NT2/D1 (cell line): ENCODE measurements at regions not wholly inside any gene's neighbourhood (a gene's known extent, or its start where the extent isn't known, plus 50 kb on each side); places are given as distances from the start of the nearest gene placed in this dataset.

Experiments
- DNase-seq: peaks from one replicate; pipeline ENCODE4 v3.0.0-alpha.2; 2011; ENCODE audit warnings: low read depth, low spot score
- H3K27me3 ChIP-seq: 2 replicates; pipeline ENCODE4 v1.6.0; 2011; ENCODE audit warnings: mild to moderate bottlenecking; ENCODE audit not compliant: insufficient read length, insufficient read depth
- H3K36me3 ChIP-seq: 2 replicates; pipeline ENCODE4 v1.6.1; 2011; ENCODE audit warnings: mild to moderate bottlenecking, low read length, mixed read lengths; ENCODE audit not compliant: insufficient read depth, insufficient read length
- H3K4me1 ChIP-seq: 2 replicates; pipeline ENCODE4 v1.5.1; 2011; ENCODE audit not compliant: insufficient read depth, insufficient read length
- H3K4me3 ChIP-seq: 2 replicates; pipeline ENCODE4 v1.5.1; 2011; ENCODE audit warnings: low read depth; ENCODE audit not compliant: insufficient read length
- H3K9ac ChIP-seq: 2 replicates; pipeline ENCODE4 v1.6.0; 2011; ENCODE audit warnings: low read depth; ENCODE audit not compliant: insufficient read length
- H3K9me3 ChIP-seq: 2 replicates; pipeline ENCODE4 v1.5.1; 2011; ENCODE audit warnings: mild to moderate bottlenecking, low read length; ENCODE audit not compliant: insufficient read depth
- SUZ12 ChIP-seq: IDR thresholded peaks from 2 replicates; pipeline ENCODE4 v1.6.1; 2011; ENCODE audit not compliant: insufficient read length, insufficient read depth; ENCODE audit errors: extremely low read depth
- YY1 ChIP-seq: IDR thresholded peaks from 2 replicates; pipeline ENCODE4 v1.6.1; 2011; ENCODE audit not compliant: insufficient read length, insufficient read depth
- ZNF274 ChIP-seq: IDR thresholded peaks from 2 replicates; pipeline ENCODE4 v1.6.1; 2011; ENCODE audit warnings: mild to moderate bottlenecking, low read depth, low read length

DNA sequence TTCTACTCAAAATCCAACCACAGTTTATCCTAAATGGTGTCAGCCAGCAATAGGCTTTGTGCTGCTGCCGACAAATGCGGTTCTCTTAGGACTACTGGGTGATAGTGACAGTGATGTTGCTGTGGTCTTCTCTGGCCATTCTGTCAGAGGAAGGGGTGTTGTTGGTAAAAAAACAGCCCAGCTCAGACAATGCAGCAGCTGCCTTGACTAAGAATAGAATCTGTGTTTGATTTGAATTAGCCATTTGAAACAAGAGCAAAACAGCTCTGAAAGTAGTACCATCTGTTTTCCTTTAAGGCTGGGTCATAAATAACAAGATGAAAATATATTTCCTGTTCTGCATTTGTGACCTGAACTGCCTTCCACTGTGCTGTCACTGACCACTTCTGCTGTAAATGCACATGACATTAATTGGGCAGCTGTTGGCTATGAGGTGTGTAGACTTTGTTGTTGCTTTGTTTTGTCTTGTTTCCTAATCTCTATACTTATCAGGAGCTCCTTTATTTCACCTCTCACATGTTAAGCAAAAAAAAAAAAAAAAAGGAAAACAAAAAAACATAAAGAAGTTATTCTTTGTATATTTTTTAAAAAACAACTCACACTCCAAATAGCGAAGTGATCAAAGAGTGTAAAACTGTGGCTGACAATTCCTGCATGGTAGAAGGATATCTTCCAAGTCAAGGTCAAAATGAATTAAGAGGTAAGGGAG, 497.8 kb upstream of the ARID1B start:
- Histone ChIP-seq H3K9me3 (no peaks in the 10 kb centered on the region), H3K4me1 (no peaks in the 10 kb centered on the region), H3K9ac (no peak overlapping the region), H3K36me3 (no peaks in the 10 kb centered on the region), H3K27me3 (no peaks in the 10 kb centered on the region), H3K4me3 (no peak overlapping the region)
- no peak for TF ChIP-seq ZNF274
- no peak for TF ChIP-seq SUZ12
- no peak for TF ChIP-seq YY1
- no peak for DNase-seq

DNA sequence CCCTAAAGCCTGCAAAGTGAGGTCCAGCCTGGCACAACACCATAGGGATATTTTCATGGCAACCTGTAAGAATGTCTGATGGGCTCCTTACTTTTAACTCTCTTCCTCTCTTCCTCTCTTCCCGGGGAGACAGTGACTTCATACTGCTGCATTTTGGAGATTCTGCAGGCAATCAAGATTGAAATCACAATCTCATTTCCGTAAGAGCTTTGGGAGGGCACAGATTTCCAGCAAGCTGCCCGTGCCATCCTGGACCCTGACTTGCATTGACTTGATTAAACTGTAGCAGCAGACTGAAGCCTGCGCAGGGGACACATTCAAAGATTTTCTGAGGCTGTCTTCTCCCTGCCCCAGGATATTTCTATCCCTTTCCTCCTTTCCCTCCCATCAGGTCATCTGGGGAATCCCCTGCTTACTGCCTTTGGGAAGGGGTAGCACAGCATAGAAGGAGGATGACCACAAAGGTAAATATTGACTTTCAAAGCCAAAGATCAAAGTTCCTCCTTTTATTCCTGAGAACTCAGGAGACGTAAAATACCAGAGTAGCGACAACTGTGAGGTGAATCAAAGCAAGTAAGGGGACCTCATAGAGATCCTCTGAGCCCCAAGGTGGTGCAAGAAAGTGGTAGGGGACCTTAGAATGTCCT, 504.0 kb upstream of the ARID1B start:
- Histone ChIP-seq H3K4me3 (no peak overlapping the region), H3K27me3 (no peaks in the 10 kb centered on the region), H3K9ac (no peak overlapping the region), H3K9me3 (no peaks in the 10 kb centered on the region), H3K36me3 (no peaks in the 10 kb centered on the region), H3K4me1 (no peaks in the 10 kb centered on the region)
- DNase-seq, result no peak
- TF ChIP-seq SUZ12, result no peak
- no peak for TF ChIP-seq YY1
- no peak for TF ChIP-seq ZNF274

DNA sequence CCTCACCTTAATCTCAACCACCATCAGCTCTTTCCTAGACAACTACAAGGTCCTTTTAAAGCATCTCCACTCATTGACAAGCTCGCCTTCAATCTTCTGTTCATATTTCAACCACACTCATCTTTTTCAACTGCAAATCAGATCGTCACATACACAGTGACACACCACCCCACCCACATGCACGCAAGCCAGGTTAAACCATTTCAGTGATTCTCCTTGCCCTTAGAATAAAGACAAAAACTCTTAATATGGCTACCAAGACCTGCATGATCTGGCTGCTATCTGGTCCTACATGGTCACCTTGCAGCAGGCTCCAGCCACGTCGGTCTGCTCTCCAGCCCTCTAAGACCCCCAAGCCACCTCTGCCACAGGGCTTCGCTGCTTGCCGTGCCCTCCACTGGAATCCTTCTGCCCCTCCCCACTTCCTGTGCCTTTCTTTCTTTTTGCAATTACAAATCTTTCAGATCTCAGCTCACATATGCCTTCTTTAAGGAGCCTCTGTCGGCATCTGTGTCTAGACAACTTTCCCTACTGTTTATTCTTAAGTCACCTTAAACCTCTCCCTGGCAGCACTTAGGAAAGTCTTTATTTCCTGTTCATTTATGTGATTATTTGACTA, 507.3 kb upstream of the ARID1B start:
- Histone ChIP-seq H3K9ac (no peak overlapping the region), H3K27me3 (no peaks in the 10 kb centered on the region)
- TF ChIP-seq SUZ12 (no peak), ZNF274 (no peak), YY1 (no peak)

DNA sequence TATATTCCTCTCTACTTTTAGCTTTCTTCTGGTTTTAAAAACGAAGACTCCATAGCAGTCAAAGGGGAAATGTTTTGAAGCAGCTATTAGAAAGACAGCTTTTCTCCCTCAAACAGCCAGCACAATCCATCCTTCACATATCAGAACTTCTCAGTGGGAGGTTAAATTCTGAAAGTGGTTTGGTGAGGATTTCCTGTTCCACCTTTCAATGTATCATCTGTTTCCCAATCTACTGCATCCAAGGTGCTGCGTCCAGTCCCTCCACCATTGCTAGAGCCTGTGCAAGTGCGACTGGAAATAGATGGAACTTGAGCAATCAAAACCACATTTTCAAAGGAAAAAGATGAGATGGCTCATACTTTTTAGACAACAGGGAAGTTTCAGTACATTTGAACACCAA, 508.3 kb upstream of the ARID1B start:
- H3K4me3 ChIP-seq, result no peak overlapping the region
- no peaks in the 10 kb centered on the region for H3K27me3 ChIP-seq
- no peaks in the 10 kb centered on the region for H3K9me3 ChIP-seq
- H3K9ac ChIP-seq, result no peak overlapping the region
- no peaks in the 10 kb centered on the region for H3K36me3 ChIP-seq
- no peak for TF ChIP-seq SUZ12
- no peak for TF ChIP-seq YY1
- TF ChIP-seq ZNF274, result no peak
- no peaks in the 10 kb centered on the region for H3K4me1 ChIP-seq
- DNase-seq, result no peak

More for the DNA sequence above, 507.3 kb upstream of the ARID1B start:
- Histone ChIP-seq H3K9me3 (no peaks in the 10 kb centered on the region), H3K36me3 (no peaks in the 10 kb centered on the region), H3K4me1 (no peaks in the 10 kb centered on the region), H3K4me3 (no peak overlapping the region)
- no peak for DNase-seq

DNA sequence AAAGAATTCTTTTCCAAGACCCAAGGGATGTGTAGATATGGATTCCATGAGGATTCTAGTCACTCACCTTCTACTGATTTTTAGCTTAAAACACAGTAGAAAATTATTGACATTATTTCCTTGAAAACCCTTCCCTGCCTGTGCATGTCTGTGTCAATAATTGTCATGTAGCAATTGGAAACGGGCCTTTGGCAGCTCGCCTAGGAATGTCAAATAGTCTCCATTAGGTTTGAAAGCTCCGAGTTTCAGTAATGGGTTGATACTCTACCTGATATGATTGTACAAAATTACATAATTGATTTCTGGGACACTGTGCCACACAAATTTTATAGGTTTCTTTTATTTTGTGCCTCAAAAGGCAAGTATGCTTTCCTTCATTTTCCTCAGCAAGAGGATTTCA, 515.2 kb upstream of the ARID1B start:
- H3K9me3 ChIP-seq, result no peaks in the 10 kb centered on the region
- H3K4me1 ChIP-seq, result no peaks in the 10 kb centered on the region
- H3K27me3 ChIP-seq, result no peaks in the 10 kb centered on the region
- DNase-seq, result no peak
- H3K9ac ChIP-seq, result no peak overlapping the region
- TF ChIP-seq YY1 (no peak), SUZ12 (no peak), ZNF274 (no peak)
- no peaks in the 10 kb centered on the region for H3K36me3 ChIP-seq
- H3K4me3 ChIP-seq, result no peak overlapping the region

DNA sequence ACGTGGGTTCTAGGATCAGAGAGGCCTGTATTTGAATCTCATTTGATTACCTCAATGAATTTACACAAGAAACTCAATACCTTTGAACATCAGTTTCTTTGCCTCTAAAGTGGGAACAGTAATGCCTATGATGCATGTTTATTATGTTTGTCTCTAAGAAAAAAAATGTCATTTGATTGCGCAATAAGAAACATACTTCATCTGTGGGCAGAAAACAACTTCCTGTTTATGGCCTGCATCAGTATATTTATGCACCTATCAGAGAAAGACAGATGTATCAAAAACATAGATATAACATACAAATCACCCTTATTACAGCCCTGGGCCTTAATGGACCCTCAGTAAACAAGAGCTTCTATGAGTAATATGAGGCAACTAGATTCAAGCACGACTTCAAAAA, 516.4 kb upstream of the ARID1B start:
- Histone ChIP-seq H3K9ac (no peak overlapping the region), H3K4me3 (no peak overlapping the region), H3K9me3 (no peaks in the 10 kb centered on the region), H3K36me3 (no peaks in the 10 kb centered on the region), H3K4me1 (no peaks in the 10 kb centered on the region), H3K27me3 (no peaks in the 10 kb centered on the region)
- DNase-seq, result no peak
- TF ChIP-seq YY1, result no peak
- no peak for TF ChIP-seq ZNF274
- no peak for TF ChIP-seq SUZ12

DNA sequence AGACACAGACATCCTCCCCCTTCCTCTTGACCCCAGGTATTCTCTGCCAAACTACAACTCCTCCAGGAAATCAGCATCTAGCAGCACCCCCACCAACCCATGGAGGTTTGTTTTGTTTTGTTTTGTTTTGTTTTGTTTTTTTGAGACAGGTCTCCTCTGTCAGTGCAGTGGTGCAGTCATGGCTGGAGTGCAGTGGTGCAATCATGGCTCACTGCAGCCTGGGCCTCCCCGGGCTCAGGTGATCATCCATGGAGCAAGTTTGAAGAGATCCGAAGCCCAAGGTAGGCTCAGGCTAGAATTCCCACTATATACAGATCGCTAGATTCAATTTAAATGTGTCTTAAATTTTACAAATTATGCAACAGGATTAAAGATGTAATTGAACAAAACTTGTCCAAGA, 518.2 kb upstream of the ARID1B start:
- Histone ChIP-seq H3K4me1 (no peaks in the 10 kb centered on the region), H3K9ac (no peak overlapping the region), H3K27me3 (no peaks in the 10 kb centered on the region), H3K4me3 (no peak overlapping the region), H3K36me3 (no peaks in the 10 kb centered on the region), H3K9me3 (no peaks in the 10 kb centered on the region)
- TF ChIP-seq ZNF274 (no peak), SUZ12 (no peak), YY1 (no peak)
- DNase-seq, result no peak
